ENCODE measurements at regions not wholly inside any gene's neighbourhood (a gene's known extent, or its start where the extent isn't known, plus 50 kb on each side); places are given as distances from the start of the nearest gene placed in this dataset.
A peak's percentile ranks its signal among the peaks of the same experiment; 100 is the strongest.

- no peaks in the 10 kb centered on the region for H3K4me1 Mint-ChIP-seq (ENCODE audit: low read depth)
- Histone ChIP-seq H3K36me3 (ENCODE audit: insufficient read depth, low read length) (no peaks in the 10 kb centered on the region), H3K4me1 (ENCODE audit: insufficient read depth, low read length) (no peaks in the 10 kb centered on the region), H3K9me3 (ENCODE audit: control insufficient read depth in 1 of 2, insufficient read depth in 1 of 2, low read length in 2 of 2) (no peaks in the 10 kb centered on the region), H3K27me3 (ENCODE audit: control insufficient read depth in 1 of 2, insufficient read depth in 2 of 2, low read length in 2 of 2) (peaks cover 0 to 4% of the 10 kb centered on the region in 2 experiments), H3K4me3 (ENCODE audit: low read length) (no peak overlapping the region), H3K27ac (ENCODE audit: low read depth in 1 of 2, low read length in 2 of 2) (no peak overlapping the region)
- ChIA-PET CTCF (no interaction called here), POLR2A (no interaction called here)
- ATAC-seq (ENCODE audit: poor library complexity) (no peak), DNase-seq (no peak)
- intact Hi-C loops (cut with DNase I, micrococcal nuclease): loop anchor here in 1 of 2 experiments (2.0 to 5.0 kb wide), 2 partner anchors 803 to 1046 kb away; no protein-coding TSS in a partner anchor
- H3K36me3 Mint-ChIP-seq (ENCODE audit: low read depth): no peaks in the 10 kb centered on the region
- H3K9me3 Mint-ChIP-seq: no peaks in the 10 kb centered on the region
- H3K27ac Mint-ChIP-seq: no peak overlapping the region
- H3K27me3 Mint-ChIP-seq: peaks cover 38% of the 10 kb centered on the region
- no peak overlapping the region for H3K4me3 Mint-ChIP-seq
- TF ChIP-seq CTCF (IDR thresholded peaks at IDR 0.05): no peak
Observed at GRCh38 chr9:73083519-73083918, 68.1 kb upstream of the ANXA1 start.

GRCh38 chr9:73081979-73082657, 69.5 kb upstream of the ANXA1 start:
- no peak overlapping the region for H3K27ac ChIP-seq (ENCODE audit: low read depth in 1 of 2, low read length in 2 of 2)
- Mint-ChIP-seq H3K27ac (no peak overlapping the region), H3K9me3 (no peaks in the 10 kb centered on the region), H3K27me3 (peaks cover 37% of the 10 kb centered on the region), H3K36me3 (ENCODE audit: low read depth) (no peaks in the 10 kb centered on the region), H3K4me3 (no peak overlapping the region), H3K4me1 (ENCODE audit: low read depth) (no peaks in the 10 kb centered on the region)
- H3K4me3 ChIP-seq (ENCODE audit: low read length): no peak overlapping the region
- H3K36me3 ChIP-seq (ENCODE audit: insufficient read depth, low read length): no peaks in the 10 kb centered on the region
- ATAC-seq (ENCODE audit: poor library complexity): peak; percentile 62
- TF ChIP-seq CTCF (IDR thresholded peaks at IDR 0.05): peak; percentile 72
- ChIA-PET CTCF (interaction anchor here (0.9 to 1.7 kb wide), 8 partner anchors 8 to 1043 kb away, joined by 3 to 4 read pairs (median 3); no protein-coding TSS in a partner anchor), POLR2A (no interaction called here)
- no peaks in the 10 kb centered on the region for H3K9me3 ChIP-seq (ENCODE audit: control insufficient read depth in 1 of 2, insufficient read depth in 1 of 2, low read length in 2 of 2)
- H3K4me1 ChIP-seq (ENCODE audit: insufficient read depth, low read length): no peaks in the 10 kb centered on the region
- intact Hi-C loops (cut with DNase I, micrococcal nuclease): loop anchor here (1.0 to 5.0 kb wide), 3 partner anchors 801 to 1045 kb away; no protein-coding TSS in a partner anchor
- peak in 3 of 14 experiments; percentile 21 to 49 (median 38) for DNase-seq
- peaks cover 0 to 4% of the 10 kb centered on the region in 2 experiments for H3K27me3 ChIP-seq (ENCODE audit: control insufficient read depth in 1 of 2, insufficient read depth in 2 of 2, low read length in 2 of 2)

GRCh38 chr9:73080110-73080694, 71.5 kb upstream of the ANXA1 start:
- no peaks in the 10 kb centered on the region for H3K9me3 ChIP-seq (ENCODE audit: control insufficient read depth in 1 of 2, insufficient read depth in 1 of 2, low read length in 2 of 2)
- DNase-seq: no peak
- no peak overlapping the region for H3K27ac ChIP-seq (ENCODE audit: low read depth in 1 of 2, low read length in 2 of 2)
- Mint-ChIP-seq H3K4me3 (no peak overlapping the region), H3K9me3 (no peaks in the 10 kb centered on the region), H3K4me1 (ENCODE audit: low read depth) (no peaks in the 10 kb centered on the region), H3K27me3 (peaks cover 39% of the 10 kb centered on the region), H3K36me3 (ENCODE audit: low read depth) (no peaks in the 10 kb centered on the region), H3K27ac (no peak overlapping the region)
- H3K27me3 ChIP-seq (ENCODE audit: control insufficient read depth in 1 of 2, insufficient read depth in 2 of 2, low read length in 2 of 2): peaks cover 0 to 8% of the 10 kb centered on the region in 2 experiments
- no peak for TF ChIP-seq CTCF (IDR thresholded peaks at IDR 0.05)
- no peak overlapping the region for H3K4me3 ChIP-seq (ENCODE audit: low read length)
- H3K36me3 ChIP-seq (ENCODE audit: insufficient read depth, low read length): no peaks in the 10 kb centered on the region
- ChIA-PET POLR2A (no interaction called here), CTCF (interaction anchor here (0.8 kb wide), 1 partner anchor 9 kb away, joined by 3 read pairs; no protein-coding TSS in a partner anchor)
- intact Hi-C loops (cut with DNase I, micrococcal nuclease): loop anchor here in 1 of 2 experiments (5.0 kb wide), 1 partner anchor 1043 kb away; no protein-coding TSS in a partner anchor
- no peak for ATAC-seq (ENCODE audit: poor library complexity)
- H3K4me1 ChIP-seq (ENCODE audit: insufficient read depth, low read length): no peaks in the 10 kb centered on the region
